BLaER1 (cell line): ENCODE measurements at regions not wholly inside any gene's neighbourhood (a gene's known extent, or its start where the extent isn't known, plus 50 kb on each side); places are given as distances from the start of the nearest gene placed in this dataset.
"Not testable (repeated sequence)": the region's sequence is repeated elsewhere in the genome, so short reads cannot be mapped to it uniquely, and the experiment has no call there.

Experiments used
- H3K27ac ChIP-seq: shearing (Covaris generic); formaldehyde crosslinking; 2 replicates; pipeline ENCODE4 v1.8.1; 2022
- H3K27me3 ChIP-seq: shearing (Covaris generic); formaldehyde crosslinking; 2 replicates; pipeline ENCODE4 v1.8.1; 2022
- H3K36me3 ChIP-seq: shearing (Covaris generic); formaldehyde crosslinking; 2 replicates; pipeline ENCODE4 v1.8.1; 2022
- H3K4me1 ChIP-seq: shearing (Covaris generic); formaldehyde crosslinking; 2 replicates; pipeline ENCODE4 v1.8.1; 2022
- H3K4me2 ChIP-seq: shearing (Covaris generic); formaldehyde crosslinking; 2 replicates; pipeline ENCODE4 v1.8.1; 2022
- H3K4me3 ChIP-seq: shearing (Covaris generic); formaldehyde crosslinking; 2 replicates; pipeline ENCODE4 v1.8.1; 2022
- H3K9ac ChIP-seq: shearing (Covaris generic); formaldehyde crosslinking; 2 replicates; pipeline ENCODE4 v1.8.1; 2022
- H3K9me3 ChIP-seq: shearing (Covaris generic); formaldehyde crosslinking; 2 replicates; pipeline ENCODE4 v1.8.1; 2022
- H4K20me1 ChIP-seq: shearing (Covaris generic); formaldehyde crosslinking; 2 replicates; pipeline ENCODE4 v1.8.1; 2022
- Cebpa-rat ChIP-seq: shearing (Covaris generic); IDR thresholded peaks from 2 replicates; pipeline ENCODE4 v1.8.1; 2022

GRCh38 chr10:53161231-53161630 is 388.6 kb upstream of the MBL2 start:
- no peak overlapping the region for H3K27ac ChIP-seq
- H3K36me3 ChIP-seq = no peaks in the 10 kb centered on the region
- no peaks in the 10 kb centered on the region for H3K9me3 ChIP-seq
- no peak overlapping the region for H3K4me2 ChIP-seq
- H3K27me3 ChIP-seq = no peaks in the 10 kb centered on the region
- no peak overlapping the region for H3K9ac ChIP-seq
- H4K20me1 ChIP-seq = no peaks in the 10 kb centered on the region
- no peak overlapping the region for H3K4me3 ChIP-seq
- TF ChIP-seq Cebpa-rat = no peak
- H3K4me1 ChIP-seq = no peaks in the 10 kb centered on the region

GRCh38 chr10:53155674-53156073 is 383.1 kb upstream of the MBL2 start:
- H3K9ac ChIP-seq, H3K4me1 ChIP-seq, H3K4me2 ChIP-seq, H3K27ac ChIP-seq, H3K36me3 ChIP-seq, H3K9me3 ChIP-seq, H3K4me3 ChIP-seq, H4K20me1 ChIP-seq, H3K27me3 ChIP-seq: not testable (repeated sequence)

GRCh38 chr10:53153831-53154230 is 381.2 kb upstream of the MBL2 start:
- Histone ChIP-seq H3K27ac (no peak overlapping the region), H4K20me1 (no peaks in the 10 kb centered on the region), H3K9ac (no peak overlapping the region), H3K4me3 (no peak overlapping the region), H3K36me3 (no peaks in the 10 kb centered on the region), H3K4me2 (no peak overlapping the region), H3K4me1 (no peaks in the 10 kb centered on the region), H3K9me3 (peaks cover 8% of the 10 kb centered on the region; the same call in 1 of the 2 replicates), H3K27me3 (no peaks in the 10 kb centered on the region)
- no peak for TF ChIP-seq Cebpa-rat

- Histone ChIP-seq H3K4me3 (no peak overlapping the region), H4K20me1 (no peaks in the 10 kb centered on the region), H3K4me2 (peak overlapping the region; percentile 5; the same call in 1 of the 2 replicates), H3K9ac (no peak overlapping the region), H3K27me3 (no peaks in the 10 kb centered on the region), H3K36me3 (no peaks in the 10 kb centered on the region), H3K9me3 (no peaks in the 10 kb centered on the region), H3K4me1 (0 out of 2 replicates have a peak, but pooled peaks cover 5% of the 10 kb centered on the region), H3K27ac (no peak overlapping the region)
- no peak for TF ChIP-seq Cebpa-rat
Observed at GRCh38 chr10:53140506-53140905, 367.9 kb upstream of the MBL2 start.

- Histone ChIP-seq H3K4me2 (no peak overlapping the region), H3K9ac (no peak overlapping the region)
- no peak for TF ChIP-seq Cebpa-rat
Observed at GRCh38 chr10:53135897-53136253, 363.3 kb upstream of the MBL2 start.

GRCh38 chr10:53135213-53135896 is 362.8 kb upstream of the MBL2 start:
- Histone ChIP-seq H4K20me1 (no peaks in the 10 kb centered on the region), H3K4me1 (0 out of 2 replicates have a peak, but pooled peaks cover 2% of the 10 kb centered on the region), H3K36me3 (no peaks in the 10 kb centered on the region), H3K9ac (no peak overlapping the region), H3K4me2 (no peak overlapping the region), H3K27me3 (no peaks in the 10 kb centered on the region), H3K9me3 (no peaks in the 10 kb centered on the region), H3K4me3 (no peak overlapping the region), H3K27ac (no peak overlapping the region)
- TF ChIP-seq Cebpa-rat = no peak

More at GRCh38 chr10:53135897-53136253, 363.3 kb upstream of the MBL2 start:
- no peaks in the 10 kb centered on the region for H3K27me3 ChIP-seq
- no peaks in the 10 kb centered on the region for H3K9me3 ChIP-seq
- H3K4me3 ChIP-seq = no peak overlapping the region
- H4K20me1 ChIP-seq = no peaks in the 10 kb centered on the region
- H3K4me1 ChIP-seq = 0 out of 2 replicates have a peak, but pooled peaks cover 5% of the 10 kb centered on the region
- H3K27ac ChIP-seq = no peak overlapping the region
- H3K36me3 ChIP-seq = no peaks in the 10 kb centered on the region

- Histone ChIP-seq H3K4me3 (no peak overlapping the region), H3K27ac (no peak overlapping the region), H3K4me1 (no peaks in the 10 kb centered on the region), H3K36me3 (no peaks in the 10 kb centered on the region), H3K27me3 (no peaks in the 10 kb centered on the region), H3K9ac (no peak overlapping the region), H4K20me1 (no peaks in the 10 kb centered on the region), H3K9me3 (no peaks in the 10 kb centered on the region), H3K4me2 (no peak overlapping the region)
- no peak for TF ChIP-seq Cebpa-rat
Observed at GRCh38 chr10:53134050-53134449, 361.5 kb upstream of the MBL2 start.

- TF ChIP-seq Cebpa-rat = no peak
- H3K36me3 ChIP-seq = no peaks in the 10 kb centered on the region
Observed at GRCh38 chr10:53130337-53130736, 357.8 kb upstream of the MBL2 start.

GRCh38 chr10:53127686-53128085 is 355.1 kb upstream of the MBL2 start:
- no peaks in the 10 kb centered on the region for H3K36me3 ChIP-seq
- H4K20me1 ChIP-seq = no peaks in the 10 kb centered on the region
- H3K4me1 ChIP-seq = no peaks in the 10 kb centered on the region
- no peaks in the 10 kb centered on the region for H3K27me3 ChIP-seq
- H3K4me3 ChIP-seq = no peak overlapping the region
- TF ChIP-seq Cebpa-rat = no peak
- no peak overlapping the region for H3K4me2 ChIP-seq
- no peaks in the 10 kb centered on the region for H3K9me3 ChIP-seq
- H3K9ac ChIP-seq = no peak overlapping the region
- H3K27ac ChIP-seq = no peak overlapping the region

More at GRCh38 chr10:53130337-53130736, 357.8 kb upstream of the MBL2 start:
- H3K4me1 ChIP-seq = no peaks in the 10 kb centered on the region
- no peaks in the 10 kb centered on the region for H3K27me3 ChIP-seq
- no peak overlapping the region for H3K9ac ChIP-seq
- no peak overlapping the region for H3K4me2 ChIP-seq
- no peaks in the 10 kb centered on the region for H4K20me1 ChIP-seq
- no peak overlapping the region for H3K27ac ChIP-seq
- H3K4me3 ChIP-seq = no peak overlapping the region
- no peaks in the 10 kb centered on the region for H3K9me3 ChIP-seq

GRCh38 chr10:53123311-53123710 is 350.7 kb upstream of the MBL2 start:
- no peaks in the 10 kb centered on the region for H3K27me3 ChIP-seq
- no peaks in the 10 kb centered on the region for H3K9me3 ChIP-seq
- H3K27ac ChIP-seq = no peak overlapping the region
- H3K4me1 ChIP-seq = no peaks in the 10 kb centered on the region
- no peak overlapping the region for H3K4me3 ChIP-seq
- no peaks in the 10 kb centered on the region for H4K20me1 ChIP-seq
- H3K36me3 ChIP-seq = no peaks in the 10 kb centered on the region
- no peak for TF ChIP-seq Cebpa-rat
- no peak overlapping the region for H3K4me2 ChIP-seq
- H3K9ac ChIP-seq = no peak overlapping the region

GRCh38 chr10:53122281-53122680 is 349.7 kb upstream of the MBL2 start:
- no peak for TF ChIP-seq Cebpa-rat
- Histone ChIP-seq H3K9ac (no peak overlapping the region), H3K4me2 (no peak overlapping the region), H3K4me3 (no peak overlapping the region), H3K9me3 (no peaks in the 10 kb centered on the region), H3K4me1 (no peaks in the 10 kb centered on the region), H3K27ac (no peak overlapping the region), H4K20me1 (no peaks in the 10 kb centered on the region), H3K27me3 (no peaks in the 10 kb centered on the region), H3K36me3 (no peaks in the 10 kb centered on the region)
